Endothelial cell of umbilical vein (primary cell): ENCODE measurements at regions not wholly inside any gene's neighbourhood (a gene's known extent, or its start where the extent isn't known, plus 50 kb on each side); places are given as distances from the start of the nearest gene placed in this dataset.

ENCODE experiments used
- EZH2 ChIP-seq: IDR thresholded peaks from 2 replicates; pipeline ENCODE4 v1.6.1; 2012; ENCODE audit warnings: borderline replicate concordance, low read depth, mild to moderate bottlenecking, moderate library complexity, low read length, inconsistent platforms; ENCODE audit not compliant: severe bottlenecking
- JUN ChIP-seq: IDR thresholded peaks from 2 replicates; pipeline ENCODE4 v1.6.1; 2011; ENCODE audit warnings: borderline replicate concordance, low read depth; ENCODE audit not compliant: insufficient read length, insufficient read depth
- POLR2A ChIP-seq: IDR thresholded peaks from 2 replicates; pipeline ENCODE4 v1.6.1; 2012; ENCODE audit warnings: low read depth, mild to moderate bottlenecking, control low read depth, low read length
- POLR2AphosphoS5 ChIP-seq: IDR thresholded peaks from 2 replicates; pipeline ENCODE4 v1.6.1; 2012; ENCODE audit warnings: low read depth, mild to moderate bottlenecking, control low read depth, low read length, moderate library complexity; ENCODE audit not compliant: insufficient read depth
- TF ChIP-seq, protein P1 (sequence below), 2 donors: IDR thresholded peaks; 1 replicate in 1 of 2; 2 replicates in 1 of 2; pipeline ENCODE4 v1.5.1; 2011; ENCODE audit warnings: low read length in 2 of 2, mild to moderate bottlenecking in 2 of 2, moderate library complexity in 2 of 2, control low read depth in 1 of 2, inconsistent platforms in 1 of 2, low read depth in 1 of 2; ENCODE audit not compliant: insufficient read depth in 1 of 2; ENCODE audit errors: extremely low read depth in 1 of 2
- TF ChIP-seq, protein P2 (sequence below): IDR thresholded peaks from 2 replicates; pipeline ENCODE4 v1.6.1; 2011; ENCODE audit not compliant: insufficient read depth, insufficient read length

GRCh38 chr6:25056130-25056529 lies 120.4 kb upstream of the RIPOR2 start:
- TF ChIP-seq POLR2A (no peak), JUN (no peak), EZH2 (no peak), POLR2AphosphoS5 (no peak)
- TF ChIP-seq, protein P1, sequence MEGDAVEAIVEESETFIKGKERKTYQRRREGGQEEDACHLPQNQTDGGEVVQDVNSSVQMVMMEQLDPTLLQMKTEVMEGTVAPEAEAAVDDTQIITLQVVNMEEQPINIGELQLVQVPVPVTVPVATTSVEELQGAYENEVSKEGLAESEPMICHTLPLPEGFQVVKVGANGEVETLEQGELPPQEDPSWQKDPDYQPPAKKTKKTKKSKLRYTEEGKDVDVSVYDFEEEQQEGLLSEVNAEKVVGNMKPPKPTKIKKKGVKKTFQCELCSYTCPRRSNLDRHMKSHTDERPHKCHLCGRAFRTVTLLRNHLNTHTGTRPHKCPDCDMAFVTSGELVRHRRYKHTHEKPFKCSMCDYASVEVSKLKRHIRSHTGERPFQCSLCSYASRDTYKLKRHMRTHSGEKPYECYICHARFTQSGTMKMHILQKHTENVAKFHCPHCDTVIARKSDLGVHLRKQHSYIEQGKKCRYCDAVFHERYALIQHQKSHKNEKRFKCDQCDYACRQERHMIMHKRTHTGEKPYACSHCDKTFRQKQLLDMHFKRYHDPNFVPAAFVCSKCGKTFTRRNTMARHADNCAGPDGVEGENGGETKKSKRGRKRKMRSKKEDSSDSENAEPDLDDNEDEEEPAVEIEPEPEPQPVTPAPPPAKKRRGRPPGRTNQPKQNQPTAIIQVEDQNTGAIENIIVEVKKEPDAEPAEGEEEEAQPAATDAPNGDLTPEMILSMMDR (IDR thresholded peaks at IDR 0.05; ENCODE audit: extremely low read depth in 1 of 2, insufficient read depth in 1 of 2, low read depth in 1 of 2, low read length in 2 of 2): no peak
- TF ChIP-seq, protein P2, sequence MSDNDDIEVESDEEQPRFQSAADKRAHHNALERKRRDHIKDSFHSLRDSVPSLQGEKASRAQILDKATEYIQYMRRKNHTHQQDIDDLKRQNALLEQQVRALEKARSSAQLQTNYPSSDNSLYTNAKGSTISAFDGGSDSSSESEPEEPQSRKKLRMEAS: no peak
